ENCODE measurements at regions not wholly inside any gene's neighbourhood (a gene's known extent, or its start where the extent isn't known, plus 50 kb on each side); places are given as distances from the start of the nearest gene placed in this dataset.

GRCh38 chr20:6622041-6622440 lies 145.4 kb upstream of the BMP2 start:
- TF ChIP-seq CTCF (IDR thresholded peaks at IDR 0.05) (no peak), POLR2A (IDR thresholded peaks at IDR 0.05) (no peak)
